ENCODE measurements at regions not wholly inside any gene's neighbourhood (a gene's known extent, or its start where the extent isn't known, plus 50 kb on each side); places are given as distances from the start of the nearest gene placed in this dataset.
"Not testable (repeated sequence)": the region's sequence is repeated elsewhere in the genome, so short reads cannot be mapped to it uniquely, and the experiment has no call there.

DNA sequence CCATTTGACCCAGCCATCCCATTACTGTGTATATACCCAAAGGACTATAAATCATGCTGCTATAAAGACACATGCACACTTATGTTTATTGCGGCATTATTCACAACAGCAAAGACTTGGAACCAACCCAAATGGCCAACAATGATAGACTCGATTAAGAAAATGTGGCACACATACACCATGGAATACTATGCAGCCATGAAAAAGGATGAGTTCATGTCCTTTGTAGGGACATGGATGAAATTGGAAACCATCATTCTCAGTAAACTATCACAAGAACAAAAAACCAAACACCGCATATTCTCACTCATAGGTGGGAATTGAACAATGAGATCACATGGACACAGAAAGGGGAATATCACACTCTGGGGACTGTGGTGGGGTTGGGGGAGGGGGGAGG lies 242.7 kb upstream of the FOXF1 start:
- not testable (repeated sequence) for TF ChIP-seq EZH2 (IDR thresholded peaks at IDR 0.05; ENCODE audit: insufficient read depth, low read length)
- TF ChIP-seq, protein P1, sequence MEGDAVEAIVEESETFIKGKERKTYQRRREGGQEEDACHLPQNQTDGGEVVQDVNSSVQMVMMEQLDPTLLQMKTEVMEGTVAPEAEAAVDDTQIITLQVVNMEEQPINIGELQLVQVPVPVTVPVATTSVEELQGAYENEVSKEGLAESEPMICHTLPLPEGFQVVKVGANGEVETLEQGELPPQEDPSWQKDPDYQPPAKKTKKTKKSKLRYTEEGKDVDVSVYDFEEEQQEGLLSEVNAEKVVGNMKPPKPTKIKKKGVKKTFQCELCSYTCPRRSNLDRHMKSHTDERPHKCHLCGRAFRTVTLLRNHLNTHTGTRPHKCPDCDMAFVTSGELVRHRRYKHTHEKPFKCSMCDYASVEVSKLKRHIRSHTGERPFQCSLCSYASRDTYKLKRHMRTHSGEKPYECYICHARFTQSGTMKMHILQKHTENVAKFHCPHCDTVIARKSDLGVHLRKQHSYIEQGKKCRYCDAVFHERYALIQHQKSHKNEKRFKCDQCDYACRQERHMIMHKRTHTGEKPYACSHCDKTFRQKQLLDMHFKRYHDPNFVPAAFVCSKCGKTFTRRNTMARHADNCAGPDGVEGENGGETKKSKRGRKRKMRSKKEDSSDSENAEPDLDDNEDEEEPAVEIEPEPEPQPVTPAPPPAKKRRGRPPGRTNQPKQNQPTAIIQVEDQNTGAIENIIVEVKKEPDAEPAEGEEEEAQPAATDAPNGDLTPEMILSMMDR (IDR thresholded peaks at IDR 0.05; ENCODE audit: insufficient read depth, low read depth, low read length), result not testable (repeated sequence)

Data from astrocyte (in vitro differentiated cells and primary cell).